A549 (cell line): ENCODE measurements at regions not wholly inside any gene's neighbourhood (a gene's known extent, or its start where the extent isn't known, plus 50 kb on each side); places are given as distances from the start of the nearest gene placed in this dataset.

Experiments used
- CBX8 ChIP-seq: fragments of 200-600 bp; sonication (generic); IDR thresholded peaks from 2 replicates; pipeline ENCODE4 v1.6.1; 2016
- FOSB ChIP-seq: fragments of 250-450 bp; sonication (Bioruptor Pico); IDR thresholded peaks from 2 replicates; pipeline ENCODE4 v1.5.0; 2020; ENCODE audit warnings: mild to moderate bottlenecking, moderate library complexity
- POLR2A ChIP-seq: IDR thresholded peaks from 2 replicates; pipeline ENCODE4 v1.6.1; 2012; ENCODE audit warnings: mild to moderate bottlenecking, low read length
- POLR2AphosphoS2 ChIP-seq: conservative IDR thresholded peaks from 2 replicates; pipeline ENCODE4 v1.6.1; 2012; ENCODE audit warnings: low read length, improper control_type of control experiment, inconsistent platforms
- TF ChIP-seq, protein P1 (sequence below): IDR thresholded peaks from 2 replicates; pipeline ENCODE4 v1.6.1; 2012
- TF ChIP-seq, protein P2 (sequence below): fragments of >200 bp; sonication (Bioruptor Twin); formaldehyde crosslinking; IDR thresholded peaks from 3 replicates; pipeline ENCODE4 v1.5.1; 2016
- TF ChIP-seq, protein P3 (sequence below): fragments of 450-650 bp; IDR thresholded peaks from 2 replicates; pipeline ENCODE4 v1.6.1; 2014; ENCODE audit warnings: antibody characterized with exemption

GRCh38 chr9:26524267-26524666, 368.3 kb downstream of the CAAP1 start:
- TF ChIP-seq, protein P1, sequence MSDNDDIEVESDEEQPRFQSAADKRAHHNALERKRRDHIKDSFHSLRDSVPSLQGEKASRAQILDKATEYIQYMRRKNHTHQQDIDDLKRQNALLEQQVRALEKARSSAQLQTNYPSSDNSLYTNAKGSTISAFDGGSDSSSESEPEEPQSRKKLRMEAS, result no peak
- TF ChIP-seq, protein P2, sequence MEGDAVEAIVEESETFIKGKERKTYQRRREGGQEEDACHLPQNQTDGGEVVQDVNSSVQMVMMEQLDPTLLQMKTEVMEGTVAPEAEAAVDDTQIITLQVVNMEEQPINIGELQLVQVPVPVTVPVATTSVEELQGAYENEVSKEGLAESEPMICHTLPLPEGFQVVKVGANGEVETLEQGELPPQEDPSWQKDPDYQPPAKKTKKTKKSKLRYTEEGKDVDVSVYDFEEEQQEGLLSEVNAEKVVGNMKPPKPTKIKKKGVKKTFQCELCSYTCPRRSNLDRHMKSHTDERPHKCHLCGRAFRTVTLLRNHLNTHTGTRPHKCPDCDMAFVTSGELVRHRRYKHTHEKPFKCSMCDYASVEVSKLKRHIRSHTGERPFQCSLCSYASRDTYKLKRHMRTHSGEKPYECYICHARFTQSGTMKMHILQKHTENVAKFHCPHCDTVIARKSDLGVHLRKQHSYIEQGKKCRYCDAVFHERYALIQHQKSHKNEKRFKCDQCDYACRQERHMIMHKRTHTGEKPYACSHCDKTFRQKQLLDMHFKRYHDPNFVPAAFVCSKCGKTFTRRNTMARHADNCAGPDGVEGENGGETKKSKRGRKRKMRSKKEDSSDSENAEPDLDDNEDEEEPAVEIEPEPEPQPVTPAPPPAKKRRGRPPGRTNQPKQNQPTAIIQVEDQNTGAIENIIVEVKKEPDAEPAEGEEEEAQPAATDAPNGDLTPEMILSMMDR, result no peak
- no peak for TF ChIP-seq POLR2AphosphoS2
- TF ChIP-seq, protein P3, sequence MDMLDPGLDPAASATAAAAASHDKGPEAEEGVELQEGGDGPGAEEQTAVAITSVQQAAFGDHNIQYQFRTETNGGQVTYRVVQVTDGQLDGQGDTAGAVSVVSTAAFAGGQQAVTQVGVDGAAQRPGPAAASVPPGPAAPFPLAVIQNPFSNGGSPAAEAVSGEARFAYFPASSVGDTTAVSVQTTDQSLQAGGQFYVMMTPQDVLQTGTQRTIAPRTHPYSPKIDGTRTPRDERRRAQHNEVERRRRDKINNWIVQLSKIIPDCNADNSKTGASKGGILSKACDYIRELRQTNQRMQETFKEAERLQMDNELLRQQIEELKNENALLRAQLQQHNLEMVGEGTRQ, result no peak
- no peak for TF ChIP-seq POLR2A
- no peak for TF ChIP-seq CBX8
- TF ChIP-seq FOSB (CRISPR knock-in tag), result no peak
